ENCODE measurements at regions not wholly inside any gene's neighbourhood (a gene's known extent, or its start where the extent isn't known, plus 50 kb on each side); places are given as distances from the start of the nearest gene placed in this dataset.
"Not testable (repeated sequence)": the region's sequence is repeated elsewhere in the genome, so short reads cannot be mapped to it uniquely, and the experiment has no call there.

DNA sequence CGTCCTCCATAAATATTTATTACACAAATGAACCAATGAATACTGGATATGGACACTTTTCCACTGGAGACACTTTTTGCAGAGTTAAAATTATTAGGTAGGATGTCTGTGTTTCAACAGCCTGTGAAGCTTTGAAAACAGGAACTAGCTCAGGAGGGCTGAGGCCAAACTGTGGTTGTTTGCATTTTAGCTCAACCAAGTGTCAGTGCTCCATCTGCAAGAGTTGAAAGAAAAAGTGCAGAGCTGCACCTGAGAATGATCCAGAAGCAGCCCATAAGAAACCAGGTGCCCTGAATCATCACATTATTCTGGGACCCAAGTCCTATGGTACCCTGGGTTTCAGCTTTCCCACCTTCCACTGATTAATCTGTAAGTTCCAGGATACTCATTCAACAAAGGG is 180.4 kb downstream of the TRIB2 start:
- H3K27me3 Mint-ChIP-seq (ENCODE audit: low read depth): no peaks in the 10 kb centered on the region
- DNase-seq (no peak), ATAC-seq (replicated peaks in 1 of 2) (no peak)
- peak overlapping the region in 1 of 2 donors; percentile 26 for H3K4me3 Mint-ChIP-seq
- no peak overlapping the region for H3K27ac Mint-ChIP-seq
- H3K36me3 Mint-ChIP-seq (ENCODE audit: insufficient read depth in 2 of 2): peaks cover 5 to 10% of the 10 kb centered on the region in 2 donors
- H3K4me1 Mint-ChIP-seq (ENCODE audit: low read depth): peaks cover 22% of the 10 kb centered on the region
- H3K9me3 Mint-ChIP-seq: peaks cover 7 to 9% of the 10 kb centered on the region in 2 donors

DNA sequence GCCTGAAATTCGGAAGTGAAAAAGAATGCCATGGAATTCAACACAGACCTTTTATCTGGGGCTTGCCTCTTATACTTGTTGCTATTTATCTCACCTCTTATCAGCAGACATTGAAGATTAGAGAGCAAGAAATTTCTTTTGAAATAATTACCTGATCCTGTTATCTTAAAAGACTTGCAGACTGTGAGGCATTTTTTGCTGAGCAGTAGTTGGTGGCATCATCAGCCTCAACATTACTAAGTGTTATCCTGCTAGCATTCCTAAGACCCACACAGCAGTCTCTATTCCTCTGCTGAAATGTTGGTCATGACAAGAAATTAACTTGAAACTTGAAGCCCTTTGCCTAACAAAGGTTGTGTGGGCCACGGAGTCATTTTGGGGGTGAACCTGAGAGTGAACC is 186.5 kb downstream of the TRIB2 start:
- peaks cover 5% of the 10 kb centered on the region for H3K27me3 Mint-ChIP-seq (ENCODE audit: low read depth)
- no peak for ATAC-seq (replicated peaks in 1 of 2)
- H3K4me1 Mint-ChIP-seq (ENCODE audit: low read depth): no peaks in the 10 kb centered on the region
- no peaks in the 10 kb centered on the region for H3K36me3 Mint-ChIP-seq (ENCODE audit: insufficient read depth in 2 of 2)
- H3K27ac Mint-ChIP-seq: no peak overlapping the region
- no peaks in the 10 kb centered on the region for H3K9me3 Mint-ChIP-seq
- H3K4me3 Mint-ChIP-seq: no peak overlapping the region
- no peak for DNase-seq

DNA sequence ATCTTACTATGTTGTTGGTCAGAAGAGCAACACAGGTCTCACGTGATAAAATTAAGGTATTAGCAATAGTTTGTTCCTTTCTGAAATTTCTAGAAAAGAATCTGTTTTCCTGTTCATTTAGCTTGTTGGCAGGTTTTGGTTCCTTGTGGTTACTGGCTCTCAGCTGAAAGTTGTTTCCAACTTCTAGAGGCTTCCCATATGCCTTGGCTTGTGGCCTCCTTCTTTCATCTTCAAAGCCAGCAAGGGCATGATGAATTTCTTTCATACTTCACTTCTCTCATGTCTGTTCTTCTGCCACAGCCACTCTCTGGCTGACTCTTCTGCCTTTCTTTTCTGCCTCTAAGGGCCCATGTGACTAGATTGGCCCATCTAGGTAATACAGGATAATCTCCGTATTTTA is 193.7 kb downstream of the TRIB2 start:
- peaks cover 6% of the 10 kb centered on the region for H3K27me3 Mint-ChIP-seq (ENCODE audit: low read depth)
- no peak for DNase-seq
- peaks cover 0 to 2% of the 10 kb centered on the region in 2 donors for H3K36me3 Mint-ChIP-seq (ENCODE audit: insufficient read depth in 2 of 2)
- H3K9me3 Mint-ChIP-seq: peaks cover 0 to 3% of the 10 kb centered on the region in 2 donors
- no peak for ATAC-seq (replicated peaks in 1 of 2)
- H3K27ac Mint-ChIP-seq: no peak overlapping the region
- no peaks in the 10 kb centered on the region for H3K4me1 Mint-ChIP-seq (ENCODE audit: low read depth)
- H3K4me3 Mint-ChIP-seq: no peak overlapping the region

DNA sequence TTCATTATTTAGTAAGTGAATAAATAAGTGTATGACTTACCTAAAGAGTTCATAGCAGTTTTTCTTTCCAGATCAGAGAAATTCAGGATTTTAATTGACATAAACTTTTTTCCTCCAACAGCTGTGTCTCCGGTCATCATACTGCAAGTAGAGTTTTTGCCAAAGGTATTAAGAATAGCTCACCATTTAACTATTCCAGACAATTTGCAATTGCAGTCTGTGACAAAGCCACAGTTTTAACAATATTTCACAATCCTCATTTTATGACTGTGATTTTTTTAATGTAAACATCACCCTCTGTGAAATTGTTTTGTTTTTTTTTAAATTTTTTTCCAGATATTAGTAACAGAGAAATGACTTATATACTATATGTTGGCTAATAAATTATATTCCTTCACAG is 199.1 kb downstream of the TRIB2 start:
- ATAC-seq (replicated peaks in 1 of 2) (no peak), DNase-seq (no peak)
- Mint-ChIP-seq H3K9me3 (peaks cover 0 to under 1% of the 10 kb centered on the region in 2 donors), H3K36me3 (ENCODE audit: insufficient read depth in 2 of 2) (no peaks in the 10 kb centered on the region), H3K4me3 (no peak overlapping the region), H3K4me1 (ENCODE audit: low read depth) (no peaks in the 10 kb centered on the region), H3K27me3 (ENCODE audit: low read depth) (peaks cover 7% of the 10 kb centered on the region), H3K27ac (no peak overlapping the region)

DNA sequence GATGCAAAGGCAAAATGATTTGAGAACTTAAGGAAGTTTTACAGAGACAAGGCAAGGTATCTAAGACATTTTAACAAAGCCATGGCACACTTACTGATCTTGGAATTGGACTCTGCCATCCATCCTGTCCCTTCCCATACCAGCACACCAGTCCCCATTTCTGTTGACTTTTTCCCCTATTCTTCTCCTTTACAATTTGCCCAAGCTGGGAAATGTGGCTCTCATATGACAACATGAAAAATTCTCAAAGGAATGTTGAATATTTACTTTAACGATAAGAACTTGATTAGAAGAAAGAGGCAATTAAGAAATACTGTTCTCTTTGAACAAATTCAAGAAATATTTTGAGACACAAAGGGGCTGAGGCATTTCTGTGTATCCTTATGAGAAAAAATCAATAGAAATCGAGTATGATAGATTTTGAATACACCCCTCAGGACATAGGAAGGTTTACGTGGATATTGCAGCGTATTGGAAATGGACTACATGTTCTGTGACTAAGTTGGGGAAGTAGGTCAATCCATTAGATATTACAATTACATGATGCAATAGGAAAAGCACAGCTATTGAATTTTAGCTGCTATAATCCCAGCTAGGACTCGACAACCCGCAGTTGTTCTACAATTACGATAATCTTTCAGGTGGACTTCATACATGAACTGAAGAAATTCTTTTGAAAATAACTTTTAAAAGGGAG is 201.6 kb downstream of the TRIB2 start:
- ATAC-seq (replicated peaks in 1 of 2) (no peak), DNase-seq (no peak)
- no peaks in the 10 kb centered on the region for H3K9me3 Mint-ChIP-seq
- no peak overlapping the region for H3K27ac Mint-ChIP-seq
- H3K36me3 Mint-ChIP-seq (ENCODE audit: insufficient read depth in 2 of 2): no peaks in the 10 kb centered on the region
- H3K4me1 Mint-ChIP-seq (ENCODE audit: low read depth): no peaks in the 10 kb centered on the region
- no peak overlapping the region for H3K4me3 Mint-ChIP-seq
- H3K27me3 Mint-ChIP-seq (ENCODE audit: low read depth): peaks cover 7% of the 10 kb centered on the region

DNA sequence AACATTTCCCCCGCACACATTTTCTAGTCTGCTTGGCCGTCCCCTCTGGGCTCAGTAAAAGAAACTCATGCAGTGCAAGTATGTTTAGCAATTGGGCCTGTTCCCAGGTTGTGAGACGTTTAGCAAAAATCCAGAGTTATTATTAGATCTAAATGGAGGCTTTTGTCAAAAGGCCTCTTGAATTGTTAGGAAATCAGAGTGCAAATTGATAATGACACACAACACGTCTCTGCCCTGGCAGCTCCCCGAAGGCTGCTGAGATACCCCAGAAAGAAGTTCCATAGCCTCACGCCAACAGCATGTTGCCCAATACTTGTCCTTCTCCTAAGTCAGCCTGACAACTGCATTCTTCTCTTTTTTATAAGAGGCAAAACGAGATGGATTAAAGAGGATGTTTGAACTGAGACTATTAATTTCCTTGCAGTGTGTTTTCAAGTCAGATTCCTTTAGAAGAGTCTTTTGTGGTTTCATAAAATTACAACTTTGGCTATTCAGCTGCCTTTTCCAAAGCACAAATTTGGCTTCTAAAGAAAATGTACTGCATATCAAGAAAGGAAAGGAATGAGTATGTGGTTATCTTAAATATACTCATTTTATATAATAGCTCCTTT is 202.2 kb downstream of the TRIB2 start:
- H3K4me1 Mint-ChIP-seq (ENCODE audit: low read depth): no peaks in the 10 kb centered on the region
- DNase-seq (no peak), ATAC-seq (replicated peaks in 1 of 2) (no peak)
- no peak overlapping the region for H3K27ac Mint-ChIP-seq
- peaks cover 7% of the 10 kb centered on the region for H3K27me3 Mint-ChIP-seq (ENCODE audit: low read depth)
- H3K9me3 Mint-ChIP-seq: no peaks in the 10 kb centered on the region
- no peak overlapping the region for H3K4me3 Mint-ChIP-seq
- no peaks in the 10 kb centered on the region for H3K36me3 Mint-ChIP-seq (ENCODE audit: insufficient read depth in 2 of 2)

DNA sequence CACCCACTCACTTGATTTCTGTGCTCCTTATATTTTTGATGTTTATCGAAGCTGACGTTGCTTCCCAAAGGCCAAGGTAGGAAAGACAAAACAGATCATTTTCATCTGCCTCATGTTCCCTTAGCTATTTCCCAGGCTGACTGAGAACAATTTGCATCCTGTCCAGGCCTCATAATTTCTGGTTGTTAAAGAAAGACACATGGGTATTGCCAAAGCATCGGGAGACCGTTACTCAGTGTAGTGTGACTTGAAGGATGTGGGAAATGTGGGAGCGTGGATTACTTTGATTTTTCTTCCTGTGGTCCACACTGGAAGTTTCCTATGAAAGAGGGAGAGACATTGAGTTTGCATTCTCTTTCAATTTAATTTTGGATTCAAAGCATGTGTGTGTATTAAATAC is 204.6 kb downstream of the TRIB2 start:
- Mint-ChIP-seq H3K27ac (no peak overlapping the region), H3K27me3 (ENCODE audit: low read depth) (no peaks in the 10 kb centered on the region), H3K4me1 (ENCODE audit: low read depth) (no peaks in the 10 kb centered on the region), H3K9me3 (no peaks in the 10 kb centered on the region), H3K36me3 (ENCODE audit: insufficient read depth in 2 of 2) (no peaks in the 10 kb centered on the region), H3K4me3 (no peak overlapping the region)
- no peak for DNase-seq
- no peak for ATAC-seq (replicated peaks in 1 of 2)

DNA sequence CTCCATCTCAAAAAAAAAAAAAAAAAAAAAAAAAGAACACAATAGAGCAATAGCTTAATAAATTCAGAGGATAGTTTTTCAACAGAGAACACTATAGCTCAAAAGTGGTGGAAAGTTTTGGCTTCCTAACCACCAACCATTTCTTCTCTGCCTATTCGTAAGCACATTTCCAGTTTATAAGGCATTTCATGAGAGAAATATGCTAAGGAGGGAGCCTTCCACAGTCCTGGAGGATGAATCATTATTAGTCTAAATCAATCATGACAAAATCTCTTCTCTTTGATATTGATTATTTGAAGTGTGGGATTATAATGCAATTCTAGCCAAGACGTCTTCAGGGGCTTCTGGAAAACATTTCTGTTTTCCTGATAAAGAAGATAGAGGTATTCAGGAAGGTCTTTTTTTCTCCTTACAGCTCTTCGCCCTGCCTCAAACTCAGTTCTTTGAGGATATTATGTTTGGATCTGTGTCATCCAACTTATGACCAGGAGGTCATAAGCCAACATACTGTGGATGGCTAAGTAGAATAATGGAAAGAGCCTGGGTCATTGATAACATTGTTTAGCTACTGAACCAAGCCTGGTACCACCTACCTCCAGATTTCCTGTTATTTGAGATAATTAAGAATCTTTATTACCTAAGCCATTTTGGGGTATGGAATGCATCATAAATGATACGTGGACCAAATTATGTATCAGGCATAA is 207.3 kb downstream of the TRIB2 start:
- H3K27ac Mint-ChIP-seq: no peak overlapping the region
- DNase-seq: no peak
- no peak for ATAC-seq (replicated peaks in 1 of 2)
- H3K9me3 Mint-ChIP-seq: peaks cover 0 to 2% of the 10 kb centered on the region in 2 donors
- H3K4me1 Mint-ChIP-seq (ENCODE audit: low read depth): peaks cover 9% of the 10 kb centered on the region
- no peak overlapping the region for H3K4me3 Mint-ChIP-seq
- peaks cover 7% of the 10 kb centered on the region for H3K27me3 Mint-ChIP-seq (ENCODE audit: low read depth)
- H3K36me3 Mint-ChIP-seq (ENCODE audit: insufficient read depth in 2 of 2): no peaks in the 10 kb centered on the region

DNA sequence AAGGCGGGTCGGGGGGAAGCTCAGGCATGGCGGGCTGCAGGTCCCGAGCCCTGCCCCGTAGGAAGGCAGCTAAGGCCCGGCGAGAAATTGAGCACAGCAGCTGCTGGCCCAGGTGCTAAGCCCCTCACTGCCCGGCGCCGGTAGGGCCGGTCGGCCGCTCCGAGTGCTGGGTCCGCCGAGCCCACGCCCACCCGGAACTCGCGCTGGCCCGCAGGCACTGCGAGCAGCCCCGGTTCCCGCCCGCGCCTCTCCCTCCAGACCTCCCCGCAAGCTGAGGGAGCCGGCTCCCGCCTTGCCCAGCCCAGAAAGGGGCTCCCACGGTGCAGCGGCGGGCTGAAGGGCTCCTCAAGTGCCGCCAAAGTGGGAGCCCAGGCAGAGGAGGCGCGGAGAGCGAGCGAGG is 209.9 kb downstream of the TRIB2 start:
- H3K4me1 Mint-ChIP-seq (ENCODE audit: low read depth); H3K4me3 Mint-ChIP-seq; H3K36me3 Mint-ChIP-seq (ENCODE audit: insufficient read depth in 2 of 2); DNase-seq; ATAC-seq (replicated peaks in 1 of 2); H3K27ac Mint-ChIP-seq; H3K9me3 Mint-ChIP-seq: not testable (repeated sequence)
- H3K27me3 Mint-ChIP-seq (ENCODE audit: low read depth): peaks cover 13% of the 10 kb centered on the region

DNA sequence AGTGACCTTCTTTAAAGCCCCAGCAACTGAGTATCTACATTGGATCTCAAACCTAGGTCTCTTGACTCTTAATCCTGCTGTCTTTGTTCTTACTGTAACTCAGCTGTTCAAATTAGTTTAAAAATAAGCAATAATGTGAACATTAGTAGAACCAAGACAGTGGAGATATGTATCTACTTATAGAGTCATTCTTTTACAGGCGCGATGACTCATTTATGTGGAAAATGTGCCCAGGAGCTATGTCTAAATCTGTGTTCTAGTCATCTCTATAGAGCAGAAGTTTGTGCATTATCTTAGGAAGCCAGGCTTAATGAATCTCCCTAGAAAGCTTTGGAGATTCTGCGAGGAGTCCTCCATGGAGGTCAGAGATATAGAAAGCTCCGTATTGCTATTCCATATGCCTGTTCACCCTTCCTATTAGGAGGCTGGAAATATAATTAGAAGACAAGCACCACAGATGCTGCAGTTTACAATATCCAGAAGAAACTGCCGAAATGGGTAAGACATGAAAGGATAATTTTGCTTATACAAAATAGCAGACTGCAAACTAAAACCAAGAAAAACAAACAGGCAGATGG is 211.6 kb downstream of the TRIB2 start:
- Mint-ChIP-seq H3K36me3 (ENCODE audit: insufficient read depth in 2 of 2) (no peaks in the 10 kb centered on the region), H3K27ac (no peak overlapping the region), H3K9me3 (peaks cover 0 to 2% of the 10 kb centered on the region in 2 donors), H3K4me3 (no peak overlapping the region), H3K27me3 (ENCODE audit: low read depth) (peaks cover 13% of the 10 kb centered on the region), H3K4me1 (ENCODE audit: low read depth) (peaks cover 9% of the 10 kb centered on the region)
- peak in 1 of 2 donors; percentile 7 for DNase-seq
- ATAC-seq (replicated peaks in 1 of 2): peak; percentile 62 to 86

DNA sequence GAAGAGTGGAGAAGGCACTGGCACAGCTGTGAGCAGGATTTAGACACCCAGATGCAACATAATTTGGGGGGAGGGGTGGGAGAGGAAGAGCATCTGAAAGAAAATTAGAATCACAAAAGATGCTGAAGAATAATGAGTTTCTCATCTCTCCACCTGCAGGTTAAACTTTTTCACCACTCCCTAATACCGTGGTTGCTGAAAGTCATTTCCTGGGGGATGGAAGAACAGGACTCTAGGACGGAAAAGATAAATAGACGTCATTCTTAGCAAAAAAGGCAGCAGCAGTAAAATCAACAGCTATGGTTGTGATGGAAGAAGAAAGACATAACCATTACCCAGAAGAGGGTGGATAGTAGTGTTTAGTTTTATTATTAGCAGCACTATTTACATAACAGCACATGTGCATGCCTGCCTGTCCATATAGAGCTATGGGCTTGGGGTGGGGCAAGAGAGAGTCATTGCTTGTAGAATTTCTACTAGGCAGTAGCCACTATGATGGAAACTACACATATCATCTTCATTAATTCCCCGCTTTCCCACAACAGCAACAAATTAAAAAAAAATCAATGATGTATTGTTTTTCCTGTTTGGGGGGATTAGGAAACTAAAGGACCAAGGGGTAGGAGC is 212.2 kb downstream of the TRIB2 start:
- DNase-seq (no peak), ATAC-seq (replicated peaks in 1 of 2) (no peak)
- Mint-ChIP-seq H3K9me3 (peaks cover 0 to 2% of the 10 kb centered on the region in 2 donors), H3K4me1 (ENCODE audit: low read depth) (peaks cover 9% of the 10 kb centered on the region), H3K27me3 (ENCODE audit: low read depth) (peaks cover 16% of the 10 kb centered on the region), H3K4me3 (no peak overlapping the region), H3K36me3 (ENCODE audit: insufficient read depth in 2 of 2) (no peaks in the 10 kb centered on the region), H3K27ac (no peak overlapping the region)

DNA sequence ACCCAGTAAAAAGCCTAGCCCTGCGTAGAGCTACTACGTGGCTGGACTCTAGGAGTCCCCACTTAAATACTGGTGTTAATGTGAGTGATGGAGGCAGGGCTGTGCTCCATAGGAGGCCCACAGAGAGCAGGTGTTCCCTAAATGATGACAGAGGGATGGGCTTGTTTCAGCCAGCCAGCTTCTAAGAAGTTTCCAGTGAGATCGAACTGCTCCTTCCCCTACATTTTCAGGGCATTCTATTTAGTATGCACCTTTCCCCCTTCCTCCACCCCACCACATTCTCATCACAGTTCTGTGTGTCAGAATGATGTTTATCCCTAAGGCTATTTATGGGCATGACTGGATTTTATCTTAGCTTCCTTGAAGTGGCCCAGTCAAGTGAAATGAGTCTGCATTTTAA is 213.0 kb downstream of the TRIB2 start:
- Mint-ChIP-seq H3K36me3 (ENCODE audit: insufficient read depth in 2 of 2) (no peaks in the 10 kb centered on the region), H3K27me3 (ENCODE audit: low read depth) (peaks cover 24% of the 10 kb centered on the region), H3K27ac (no peak overlapping the region), H3K4me3 (no peak overlapping the region), H3K4me1 (ENCODE audit: low read depth) (peaks cover 9% of the 10 kb centered on the region), H3K9me3 (peaks cover 0 to 2% of the 10 kb centered on the region in 2 donors)
- DNase-seq (no peak), ATAC-seq (replicated peaks in 1 of 2) (no peak)

DNA sequence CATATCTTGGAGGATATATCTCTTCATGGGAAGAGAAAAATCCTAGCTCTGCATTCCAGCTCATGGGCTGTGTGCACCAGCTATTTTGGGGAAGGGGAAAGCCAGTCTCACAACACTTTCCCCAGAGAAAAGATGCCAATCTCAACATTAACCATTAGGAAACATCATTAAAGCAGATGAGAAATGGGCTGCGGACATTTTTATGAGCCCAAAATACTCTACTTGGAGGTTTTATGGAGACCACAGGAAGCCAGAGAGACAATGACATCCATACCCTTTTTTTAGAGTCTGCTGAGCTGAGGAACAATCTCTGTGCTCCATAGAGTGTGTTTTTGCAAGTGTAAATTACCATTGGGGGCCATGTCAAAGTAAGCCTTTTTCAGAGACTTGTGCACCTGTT is 213.7 kb downstream of the TRIB2 start:
- Mint-ChIP-seq H3K9me3 (peaks cover 0 to 2% of the 10 kb centered on the region in 2 donors), H3K27me3 (ENCODE audit: low read depth) (peaks cover 24% of the 10 kb centered on the region), H3K4me3 (no peak overlapping the region), H3K36me3 (ENCODE audit: insufficient read depth in 2 of 2) (no peaks in the 10 kb centered on the region), H3K4me1 (ENCODE audit: low read depth) (peaks cover 9% of the 10 kb centered on the region), H3K27ac (no peak overlapping the region)
- ATAC-seq (replicated peaks in 1 of 2) (no peak), DNase-seq (no peak)
